Endodermal cell (in vitro differentiated cells): ENCODE measurements at regions not wholly inside any gene's neighbourhood (a gene's known extent, or its start where the extent isn't known, plus 50 kb on each side); places are given as distances from the start of the nearest gene placed in this dataset.
"Not testable (repeated sequence)": the region's sequence is repeated elsewhere in the genome, so short reads cannot be mapped to it uniquely, and the experiment has no call there.

ENCODE experiments used
- DNase-seq: peaks from one replicate; pipeline ENCODE4 v3.0.0-alpha.2; 2017
- H3K27ac ChIP-seq: 2 replicates; pipeline ENCODE4 v1.5.1; 2013; ENCODE audit warnings: mild to moderate bottlenecking, low read depth, low read length, moderate library complexity
- H3K27me3 ChIP-seq: 2 replicates; pipeline ENCODE4 v1.6.1; 2013; ENCODE audit warnings: mild to moderate bottlenecking, low read length, moderate library complexity; ENCODE audit not compliant: insufficient read depth, control insufficient read depth, poor library complexity, severe bottlenecking
- H3K36me3 ChIP-seq: 2 replicates; pipeline ENCODE4 v1.7.0; 2013; ENCODE audit warnings: mild to moderate bottlenecking, low read length, moderate library complexity; ENCODE audit not compliant: control insufficient read depth, insufficient read depth
- H3K4me1 ChIP-seq: one replicate; pipeline ENCODE4 v1.7.0; 2013; ENCODE audit warnings: low read length; ENCODE audit not compliant: control insufficient read depth, insufficient read depth
- H3K4me3 ChIP-seq: 2 replicates; pipeline ENCODE4 v1.5.1; 2013; ENCODE audit warnings: mild to moderate bottlenecking, low read length, moderate library complexity
- H3K9ac ChIP-seq: 2 replicates; pipeline ENCODE4 v1.6.1; 2013; ENCODE audit warnings: mild to moderate bottlenecking, low read length, moderate library complexity; ENCODE audit not compliant: poor library complexity, severe bottlenecking; ENCODE audit errors: extremely low read depth
- H3K9me3 ChIP-seq: 2 replicates; pipeline ENCODE4 v1.6.1; 2013; ENCODE audit warnings: mild to moderate bottlenecking, low read length, moderate library complexity; ENCODE audit not compliant: control insufficient read depth
- H3K27ac Mint-ChIP-seq: 2 replicates; pipeline ENCODE4 v1.8.0; 2020; ENCODE audit warnings: mixed read lengths
- H3K27me3 Mint-ChIP-seq: 2 replicates; pipeline ENCODE4 v1.8.0; 2021; ENCODE audit warnings: mild to moderate bottlenecking, mixed read lengths; ENCODE audit not compliant: insufficient read depth
- H3K36me3 Mint-ChIP-seq: 2 replicates; pipeline ENCODE4 v1.8.0; 2020; ENCODE audit warnings: low read depth, mixed read lengths
- H3K4me1 Mint-ChIP-seq: 2 replicates; pipeline ENCODE4 v1.8.0; 2020; ENCODE audit warnings: mixed read lengths
- H3K4me3 Mint-ChIP-seq: 2 replicates; pipeline ENCODE4 v1.8.0; 2020; ENCODE audit warnings: mild to moderate bottlenecking, moderate library complexity, mixed read lengths
- H3K9me3 Mint-ChIP-seq: 2 replicates; pipeline ENCODE4 v1.8.0; 2020; ENCODE audit warnings: mild to moderate bottlenecking, mixed read lengths
- CTCF ChIP-seq: fragments of 200-600 bp; sonication (generic); conservative IDR thresholded peaks from 2 replicates; pipeline ENCODE4 v1.5.0; 2021; ENCODE audit warnings: antibody characterized with exemption, mild to moderate bottlenecking
- WGBS, 2 experiments: methylation state at CpG; one replicate each; pipeline versions ENCODE4 v1.1.5 to v1.1.7; 2013; ENCODE audit warnings: missing lambda C conversion rate in 2 of 2, mixed read lengths in 1 of 2; ENCODE audit not compliant: insufficient coverage in 1 of 2, insufficient read length in 1 of 2; 5-methylcytosine and 5-hydroxymethylcytosine counted together

GRCh38 chr2:95775193-95775531 lies 183.4 kb downstream of the TRIM43 start:
- 80% methylated on average over 3 of the region's 9 CpGs; no CpG with 5 or more reads in 1 of the 2 experiments for WGBS, 2 experiments
- H3K4me1 ChIP-seq, H3K27ac ChIP-seq, H3K4me1 Mint-ChIP-seq, H3K4me3 ChIP-seq, H3K4me3 Mint-ChIP-seq, H3K36me3 ChIP-seq, H3K9ac ChIP-seq, H3K36me3 Mint-ChIP-seq, H3K27me3 ChIP-seq, H3K9me3 ChIP-seq, H3K27ac Mint-ChIP-seq, H3K9me3 Mint-ChIP-seq, H3K27me3 Mint-ChIP-seq, DNase-seq: not testable (repeated sequence)
- peak; percentile 45 for TF ChIP-seq CTCF
